ENCODE measurements at regions not wholly inside any gene's neighbourhood (a gene's known extent, or its start where the extent isn't known, plus 50 kb on each side); places are given as distances from the start of the nearest gene placed in this dataset.

GRCh38 chr5:90224342-90224741 lies 185.2 kb downstream of the CETN3 start:
- no peaks in the 10 kb centered on the region for H3K36me3 ChIP-seq (ENCODE audit: control insufficient read depth in 2 of 4, insufficient read depth in 4 of 4, low read length in 3 of 4)
- H3K27ac ChIP-seq (ENCODE audit: low read depth, low read length) = no peak overlapping the region
- no peaks in the 10 kb centered on the region for H3K27me3 ChIP-seq (replicated peaks in 1 of 4; ENCODE audit: control insufficient read depth in 3 of 4, extremely low read depth in 1 of 4, insufficient read depth in 3 of 4, low read length in 3 of 4)
- no peak overlapping the region for H2BK20ac ChIP-seq (ENCODE audit: low read length)
- no peaks in the 10 kb centered on the region for H4K20me1 ChIP-seq (replicated peaks in 1 of 2; ENCODE audit: control insufficient read depth in 1 of 2, insufficient read depth in 2 of 2, low read length in 2 of 2)
- H3K4me1 ChIP-seq (replicated peaks in 1 of 4; ENCODE audit: control insufficient read depth in 3 of 4, insufficient read depth in 4 of 4, low read length in 3 of 4) = no peaks in the 10 kb centered on the region
- ChIA-PET CTCF (ENCODE audit: partially characterized antibody) (interaction anchor here (0.8 to 1.1 kb wide), 2 partner anchors 15 to 54 kb away, joined by 3 read pairs; no protein-coding TSS in a partner anchor), POLR2A (ENCODE audit: partially characterized antibody) (no interaction called here)
- no peak overlapping the region for H2BK15ac ChIP-seq (ENCODE audit: low read length)
- no peak overlapping the region for H4K8ac ChIP-seq (ENCODE audit: extremely low read depth, insufficient read depth, low read length)
- H2BK120ac ChIP-seq (replicated peaks; ENCODE audit: low read depth, low read length) = no peak overlapping the region
- H3K9me3 ChIP-seq (ENCODE audit: insufficient read depth in 2 of 2, low read depth in 1 of 2, low read length in 1 of 2) = no peaks in the 10 kb centered on the region
- H3K56ac ChIP-seq (replicated peaks; ENCODE audit: insufficient read length, low read depth, low read length) = no peak overlapping the region
- no peak overlapping the region for H2BK12ac ChIP-seq (ENCODE audit: low read depth, low read length)
- H3K9ac ChIP-seq (replicated peaks in 1 of 4; ENCODE audit: extremely low read depth in 1 of 4, low read depth in 3 of 4, low read length in 3 of 4) = no peak overlapping the region
- H3K23ac ChIP-seq (ENCODE audit: insufficient read length) = no peak overlapping the region
- H3K18ac ChIP-seq (ENCODE audit: extremely low read depth, low read length) = no peak overlapping the region
- H3K4ac ChIP-seq (replicated peaks; ENCODE audit: insufficient read length, low read depth, low read length) = no peak overlapping the region
- no peaks in the 10 kb centered on the region for H3K79me1 ChIP-seq (ENCODE audit: low read depth, low read length)
- no peak overlapping the region for H4K5ac ChIP-seq (ENCODE audit: insufficient read length, low read depth, low read length)
- peak overlapping the region; percentile 61; the same call in 1 of the 2 replicates for H2AFZ ChIP-seq (ENCODE audit: low read length)
- H3K4me3 ChIP-seq (ENCODE audit: extremely low read depth in 1 of 4, insufficient read depth in 2 of 4, low read depth in 3 of 4, low read length in 4 of 4) = no peak overlapping the region
- no peak overlapping the region for H3K4me2 ChIP-seq (ENCODE audit: insufficient read depth in 1 of 2, low read depth in 2 of 2, low read length in 2 of 2)
- H2BK5ac ChIP-seq (ENCODE audit: low read depth, low read length) = no peak overlapping the region
- H3K14ac ChIP-seq (ENCODE audit: insufficient read length) = no peak overlapping the region
- no peaks in the 10 kb centered on the region for H3K79me2 ChIP-seq (ENCODE audit: control insufficient read depth in 1 of 2, insufficient read depth in 2 of 2, low read length in 2 of 2)
- no peak overlapping the region for H4K91ac ChIP-seq (replicated peaks; ENCODE audit: insufficient read length, low read length)
- FAIRE-seq (no peak), DNase-seq (ENCODE audit: low read depth in 1 of 2, low spot score in 2 of 2) (no peak)
- no peaks in the 10 kb centered on the region for H3K23me2 ChIP-seq (ENCODE audit: low read depth, low read length)
- WGBS, 2 experiments (ENCODE audit: extremely low coverage in 1 of 2, insufficient coverage in 1 of 2, insufficient read length in 1 of 2, insufficient replicate concordance in 2 of 2, low coverage in 1 of 2, low lambda C conversion rate in 2 of 2, missing lambda C conversion rate in 1 of 2) = 88% methylated on average over 1 of the region's 1 CpG; no CpG with 5 or more reads in 1 of the 2 experiments
- H2AK5ac ChIP-seq (ENCODE audit: low read depth, low read length) = no peak overlapping the region
- TF ChIP-seq RFX5 (IDR thresholded peaks at IDR 0.05; ENCODE audit: borderline replicate concordance, low read depth, low read length) = no peak
- no peak for TF ChIP-seq SUZ12 (IDR thresholded peaks at IDR 0.05; ENCODE audit: low read length)
- no peak for TF ChIP-seq ATF2 (IDR thresholded peaks at IDR 0.05; ENCODE audit: low read length)
- no peak for TF ChIP-seq EZH2 (IDR thresholded peaks at IDR 0.05; ENCODE audit: low read depth, low read length, severe bottlenecking)
